HEK293 (cell line): ENCODE measurements at regions not wholly inside any gene's neighbourhood (a gene's known extent, or its start where the extent isn't known, plus 50 kb on each side); places are given as distances from the start of the nearest gene placed in this dataset.

ENCODE experiments used
- CTCF ChIA-PET: fragments of 350-600 bp; formaldehyde crosslinking; extraction: SDS; loops from one replicate; lab custom pipeline; 2021; ENCODE audit warnings: antibody characterized with exemption; lab: Yijun Ruan, JAX
- POLR2A ChIA-PET: fragments of 300-600 bp; formaldehyde crosslinking; extraction: SDS; loops from one replicate; lab custom pipeline; 2020; ENCODE audit warnings: antibody characterized with exemption, inconsistent platforms; lab: Yijun Ruan, JAX
- H3K27ac ChIP-seq: fragments of 200-500 bp; sonication (Bioruptor generic); 2 replicates; pipeline ENCODE4 v1.5.1; 2014; ENCODE audit warnings: low read depth, low read length, control low read depth, inconsistent platforms; ENCODE audit errors: extremely low read depth
- H3K36me3 ChIP-seq, 2 experiments: fragments of 200-500 bp in 1 of 2; sonication (Bioruptor generic) in 1 of 2; 1 replicate in 1 of 2; 2 replicates in 1 of 2; pipeline ENCODE4 v1.5.1; 2014 to 2017; ENCODE audit warnings: inconsistent platforms in 2 of 2, low read length in 2 of 2; ENCODE audit not compliant: control insufficient read depth in 2 of 2, insufficient read depth in 1 of 2
- H3K4me1 ChIP-seq: fragments of 200-500 bp; sonication (Bioruptor generic); 2 replicates; pipeline ENCODE4 v1.5.1; 2014; ENCODE audit warnings: mild to moderate bottlenecking, low read length, inconsistent platforms; ENCODE audit not compliant: control insufficient read depth, insufficient read depth
- H3K4me3 ChIP-seq: 2 replicates; pipeline ENCODE4 v1.5.1; 2011; ENCODE audit warnings: low read depth, mild to moderate bottlenecking, control low read depth, low read length, moderate library complexity
- H3K9me3 ChIP-seq: fragments of 200-500 bp; sonication (Bioruptor generic); 2 replicates; pipeline ENCODE4 v1.5.1; 2014; ENCODE audit warnings: low read depth, low read length, inconsistent platforms; ENCODE audit not compliant: control insufficient read depth, insufficient read depth
- BCL11B ChIP-seq: fragments of 450-650 bp; formaldehyde crosslinking; IDR thresholded peaks from 2 replicates; pipeline ENCODE4 v1.5.1; 2016; ENCODE audit warnings: low read depth, missing biosample characterization, missing genetic modification characterization
- KLF9 ChIP-seq: fragments of 450-650 bp; formaldehyde crosslinking; IDR thresholded peaks from 2 replicates; pipeline ENCODE4 v1.5.1; 2016; ENCODE audit warnings: missing biosample characterization, missing genetic modification characterization, low read depth
- OSR2 ChIP-seq: fragments of 450-650 bp; formaldehyde crosslinking; IDR thresholded peaks from 2 replicates; pipeline ENCODE4 v1.5.1; 2016; ENCODE audit warnings: missing biosample characterization, missing genetic modification characterization
- ZFHX2 ChIP-seq: fragments of 450-650 bp; formaldehyde crosslinking; conservative IDR thresholded peaks from 2 replicates; pipeline ENCODE4 v1.5.1; 2016; ENCODE audit warnings: missing biosample characterization, missing genetic modification characterization
- ZFP69B ChIP-seq: fragments of 450-650 bp; formaldehyde crosslinking; IDR thresholded peaks from 2 replicates; pipeline ENCODE4 v1.5.1; 2016; ENCODE audit warnings: missing biosample characterization, missing genetic modification characterization
- ZNF266 ChIP-seq: fragments of 450-650 bp; formaldehyde crosslinking; IDR thresholded peaks from 2 replicates; pipeline ENCODE4 v1.5.1; 2016; ENCODE audit warnings: missing biosample characterization, missing genetic modification characterization, low read depth
- ZNF416 ChIP-seq: fragments of 450-650 bp; formaldehyde crosslinking; IDR thresholded peaks from 2 replicates; pipeline ENCODE4 v1.5.1; 2016; ENCODE audit warnings: missing biosample characterization, missing genetic modification characterization
- ZNF423 ChIP-seq: fragments of 450-650 bp; formaldehyde crosslinking; IDR thresholded peaks from 2 replicates; pipeline ENCODE4 v1.5.1; 2016; ENCODE audit warnings: missing biosample characterization, missing genetic modification characterization
- ZNF473 ChIP-seq: fragments of 450-650 bp; formaldehyde crosslinking; IDR thresholded peaks from 2 replicates; pipeline ENCODE4 v1.5.1; 2017; ENCODE audit warnings: missing biosample characterization, missing genetic modification characterization
- ZNF501 ChIP-seq: fragments of 450-650 bp; formaldehyde crosslinking; IDR thresholded peaks from 2 replicates; pipeline ENCODE4 v1.5.1; 2016; ENCODE audit warnings: missing biosample characterization, missing genetic modification characterization
- ZNF521 ChIP-seq: fragments of 450-650 bp; formaldehyde crosslinking; IDR thresholded peaks from 2 replicates; pipeline ENCODE4 v1.5.1; 2017; ENCODE audit warnings: missing biosample characterization, mild to moderate bottlenecking, missing genetic modification characterization
- ZNF529 ChIP-seq: fragments of 450-650 bp; formaldehyde crosslinking; IDR thresholded peaks from 2 replicates; pipeline ENCODE4 v1.5.1; 2017; ENCODE audit warnings: missing genetic modification characterization, missing biosample characterization; ENCODE audit not compliant: insufficient replicate concordance
- ZNF610 ChIP-seq: fragments of 450-650 bp; formaldehyde crosslinking; IDR thresholded peaks from 2 replicates; pipeline ENCODE4 v1.5.1; 2016; ENCODE audit warnings: missing biosample characterization, missing genetic modification characterization, borderline replicate concordance
- ZNF626 ChIP-seq: fragments of 450-650 bp; sonication (Bioruptor Pico); formaldehyde crosslinking; IDR thresholded peaks from 2 replicates; pipeline ENCODE4 v1.5.1; 2018; ENCODE audit warnings: missing biosample characterization, missing genetic modification characterization, inconsistent platforms
- ZNF677 ChIP-seq: fragments of 450-650 bp; IDR thresholded peaks from 2 replicates; pipeline ENCODE4 v1.5.0; 2018; ENCODE audit warnings: missing biosample characterization, mild to moderate bottlenecking, missing genetic modification characterization, moderate library complexity
- ZXDB ChIP-seq: fragments of 450-650 bp; formaldehyde crosslinking; IDR thresholded peaks from 2 replicates; pipeline ENCODE4 v1.5.1; 2016; ENCODE audit warnings: missing biosample characterization, missing genetic modification characterization
- TF ChIP-seq, protein P1 (sequence below): fragments of 450-650 bp; formaldehyde crosslinking; IDR thresholded peaks from 2 replicates; pipeline ENCODE4 v1.5.1; 2016; ENCODE audit warnings: missing biosample characterization, missing genetic modification characterization
- TF ChIP-seq, protein P2 (sequence below): fragments of 450-650 bp; IDR thresholded peaks from 2 replicates; pipeline ENCODE4 v1.5.1; 2018; ENCODE audit warnings: missing biosample characterization, missing genetic modification characterization
- TF ChIP-seq, protein P3 (sequence below): fragments of 450-650 bp; formaldehyde crosslinking; IDR thresholded peaks from 2 replicates; pipeline ENCODE4 v1.5.1; 2016; ENCODE audit warnings: missing biosample characterization, missing genetic modification characterization
- TF ChIP-seq, protein P4 (sequence below): fragments of 450-650 bp; formaldehyde crosslinking; IDR thresholded peaks from 2 replicates; pipeline ENCODE4 v1.5.1; 2016; ENCODE audit warnings: missing biosample characterization, missing genetic modification characterization
- TF ChIP-seq, protein P5 (sequence below): fragments of 450-650 bp; formaldehyde crosslinking; IDR thresholded peaks from 2 replicates; pipeline ENCODE4 v1.5.1; 2016; ENCODE audit warnings: missing biosample characterization, missing genetic modification characterization
- TF ChIP-seq, protein P6 (sequence below): fragments of 450-650 bp; formaldehyde crosslinking; IDR thresholded peaks from 2 replicates; pipeline ENCODE4 v1.5.1; 2016; ENCODE audit warnings: missing biosample characterization, missing genetic modification characterization, borderline replicate concordance

DNA sequence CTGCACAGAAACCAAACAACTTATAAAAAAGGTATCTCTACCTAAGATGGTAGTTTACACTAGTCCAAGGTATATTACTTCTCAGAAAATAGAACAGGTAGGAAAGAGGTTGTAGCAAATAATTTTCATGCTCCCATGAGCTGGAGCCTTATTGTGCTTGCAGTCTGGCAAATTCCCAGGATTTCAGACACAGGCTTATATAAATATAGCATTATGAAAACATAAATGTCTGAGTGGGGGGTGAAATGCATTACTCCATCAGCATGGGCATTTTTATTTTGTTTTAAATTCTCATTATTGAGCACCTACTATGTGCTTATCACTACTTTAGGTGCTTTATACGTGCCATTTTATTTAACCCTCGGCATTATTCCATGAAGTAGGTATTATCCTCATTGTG lies 83.0 kb upstream of the PHYHIPL start (continued):
- TF ChIP-seq ZNF626 (tag by site-specific recombination) (no peak), ZNF521 (tag by site-specific recombination) (no peak)

DNA sequence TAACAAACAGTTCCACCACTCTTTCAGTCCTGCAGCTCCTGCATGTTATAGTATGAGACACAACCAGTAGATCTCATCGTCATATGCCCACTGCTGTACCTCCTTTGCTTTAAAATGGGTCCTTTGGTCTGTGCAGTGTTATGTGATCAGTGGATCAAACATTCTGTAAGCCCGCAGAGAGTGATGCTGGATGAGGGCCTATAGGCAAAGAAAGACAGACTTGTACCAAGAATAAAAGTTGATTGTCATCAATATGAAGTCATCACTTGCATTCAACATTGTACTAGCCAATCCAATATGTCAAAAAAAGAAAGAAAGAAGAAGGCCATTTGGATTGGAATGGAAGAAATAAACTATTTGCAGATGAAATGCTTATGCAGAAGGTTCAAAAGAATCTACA lies 79.8 kb upstream of the PHYHIPL start:
- Histone ChIP-seq H3K4me1 (no peaks in the 10 kb centered on the region), H3K9me3 (no peaks in the 10 kb centered on the region), H3K36me3 (no peaks in the 10 kb centered on the region), H3K27ac (no peak overlapping the region), H3K4me3 (no peak overlapping the region)
- CTCF ChIA-PET: no interaction called here
- POLR2A ChIA-PET: no interaction called here
- TF ChIP-seq ZNF677 (tag by site-specific recombination) (no peak), BCL11B (tag by site-specific recombination) (no peak), ZNF423 (no peak), ZNF266 (no peak), KLF9 (no peak), ZNF610 (no peak), ZFHX2 (tag by site-specific recombination) (no peak), ZNF473 (tag by site-specific recombination) (no peak), OSR2 (tag by site-specific recombination) (no peak)
- TF ChIP-seq, protein P1, sequence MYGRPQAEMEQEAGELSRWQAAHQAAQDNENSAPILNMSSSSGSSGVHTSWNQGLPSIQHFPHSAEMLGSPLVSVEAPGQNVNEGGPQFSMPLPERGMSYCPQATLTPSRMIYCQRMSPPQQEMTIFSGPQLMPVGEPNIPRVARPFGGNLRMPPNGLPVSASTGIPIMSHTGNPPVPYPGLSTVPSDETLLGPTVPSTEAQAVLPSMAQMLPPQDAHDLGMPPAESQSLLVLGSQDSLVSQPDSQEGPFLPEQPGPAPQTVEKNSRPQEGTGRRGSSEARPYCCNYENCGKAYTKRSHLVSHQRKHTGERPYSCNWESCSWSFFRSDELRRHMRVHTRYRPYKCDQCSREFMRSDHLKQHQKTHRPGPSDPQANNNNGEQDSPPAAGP (tag by site-specific recombination): no peak

DNA sequence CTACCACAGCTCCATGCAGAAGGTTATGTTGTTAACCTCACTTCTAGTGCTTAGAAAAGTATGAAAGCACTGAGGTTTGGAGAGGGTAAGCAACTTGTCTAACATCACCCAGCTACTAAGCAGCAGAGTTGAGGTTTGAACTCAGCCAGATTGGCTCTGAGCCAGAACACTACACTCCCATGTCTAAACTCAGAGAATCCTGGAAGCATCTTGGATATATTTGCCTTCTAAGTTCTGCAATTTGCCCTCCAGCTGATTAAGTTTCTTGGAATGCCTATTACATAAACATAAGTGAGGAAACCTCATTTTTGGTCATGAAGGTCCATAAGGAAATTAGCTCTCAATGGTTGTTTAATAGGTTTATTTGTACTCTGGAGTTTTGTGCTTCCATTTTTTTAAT lies 78.1 kb upstream of the PHYHIPL start:
- ChIA-PET POLR2A (no interaction called here), CTCF (interaction anchor here (0.6 kb wide), 1 partner anchor 381 kb away, joined by 4 read pairs; no protein-coding TSS in a partner anchor)
- Histone ChIP-seq H3K36me3 (no peaks in the 10 kb centered on the region), H3K27ac (no peak overlapping the region), H3K4me1 (no peaks in the 10 kb centered on the region), H3K9me3 (no peaks in the 10 kb centered on the region), H3K4me3 (no peak overlapping the region)
- no peak for TF ChIP-seq ZNF501 (tag by site-specific recombination)
- no peak for TF ChIP-seq KLF9
- no peak for TF ChIP-seq ZFP69B (tag by site-specific recombination)
- TF ChIP-seq, protein P2, sequence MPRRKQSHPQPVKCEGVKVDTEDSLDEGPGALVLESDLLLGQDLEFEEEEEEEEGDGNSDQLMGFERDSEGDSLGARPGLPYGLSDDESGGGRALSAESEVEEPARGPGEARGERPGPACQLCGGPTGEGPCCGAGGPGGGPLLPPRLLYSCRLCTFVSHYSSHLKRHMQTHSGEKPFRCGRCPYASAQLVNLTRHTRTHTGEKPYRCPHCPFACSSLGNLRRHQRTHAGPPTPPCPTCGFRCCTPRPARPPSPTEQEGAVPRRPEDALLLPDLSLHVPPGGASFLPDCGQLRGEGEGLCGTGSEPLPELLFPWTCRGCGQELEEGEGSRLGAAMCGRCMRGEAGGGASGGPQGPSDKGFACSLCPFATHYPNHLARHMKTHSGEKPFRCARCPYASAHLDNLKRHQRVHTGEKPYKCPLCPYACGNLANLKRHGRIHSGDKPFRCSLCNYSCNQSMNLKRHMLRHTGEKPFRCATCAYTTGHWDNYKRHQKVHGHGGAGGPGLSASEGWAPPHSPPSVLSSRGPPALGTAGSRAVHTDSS (tag by site-specific recombination): no peak
- TF ChIP-seq, protein P3, sequence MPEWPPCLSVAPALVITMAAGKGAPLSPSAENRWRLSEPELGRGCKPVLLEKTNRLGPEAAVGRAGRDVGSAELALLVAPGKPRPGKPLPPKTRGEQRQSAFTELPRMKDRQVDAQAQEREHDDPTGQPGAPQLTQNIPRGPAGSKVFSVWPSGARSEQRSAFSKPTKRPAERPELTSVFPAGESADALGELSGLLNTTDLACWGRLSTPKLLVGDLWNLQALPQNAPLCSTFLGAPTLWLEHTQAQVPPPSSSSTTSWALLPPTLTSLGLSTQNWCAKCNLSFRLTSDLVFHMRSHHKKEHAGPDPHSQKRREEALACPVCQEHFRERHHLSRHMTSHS (tag by site-specific recombination): no peak
- no peak for TF ChIP-seq ZNF266
- TF ChIP-seq, protein P4, sequence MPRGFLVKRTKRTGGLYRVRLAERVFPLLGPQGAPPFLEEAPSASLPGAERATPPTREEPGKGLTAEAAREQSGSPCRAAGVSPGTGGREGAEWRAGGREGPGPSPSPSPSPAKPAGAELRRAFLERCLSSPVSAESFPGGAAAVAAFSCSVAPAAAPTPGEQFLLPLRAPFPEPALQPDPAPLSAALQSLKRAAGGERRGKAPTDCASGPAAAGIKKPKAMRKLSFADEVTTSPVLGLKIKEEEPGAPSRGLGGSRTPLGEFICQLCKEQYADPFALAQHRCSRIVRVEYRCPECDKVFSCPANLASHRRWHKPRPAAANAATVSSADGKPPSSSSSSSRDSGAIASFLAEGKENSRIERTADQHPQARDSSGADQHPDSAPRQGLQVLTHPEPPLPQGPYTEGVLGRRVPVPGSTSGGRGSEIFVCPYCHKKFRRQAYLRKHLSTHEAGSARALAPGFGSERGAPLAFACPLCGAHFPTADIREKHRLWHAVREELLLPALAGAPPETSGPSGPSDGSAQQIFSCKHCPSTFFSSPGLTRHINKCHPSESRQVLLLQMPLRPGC (tag by site-specific recombination): no peak
- TF ChIP-seq, protein P5, sequence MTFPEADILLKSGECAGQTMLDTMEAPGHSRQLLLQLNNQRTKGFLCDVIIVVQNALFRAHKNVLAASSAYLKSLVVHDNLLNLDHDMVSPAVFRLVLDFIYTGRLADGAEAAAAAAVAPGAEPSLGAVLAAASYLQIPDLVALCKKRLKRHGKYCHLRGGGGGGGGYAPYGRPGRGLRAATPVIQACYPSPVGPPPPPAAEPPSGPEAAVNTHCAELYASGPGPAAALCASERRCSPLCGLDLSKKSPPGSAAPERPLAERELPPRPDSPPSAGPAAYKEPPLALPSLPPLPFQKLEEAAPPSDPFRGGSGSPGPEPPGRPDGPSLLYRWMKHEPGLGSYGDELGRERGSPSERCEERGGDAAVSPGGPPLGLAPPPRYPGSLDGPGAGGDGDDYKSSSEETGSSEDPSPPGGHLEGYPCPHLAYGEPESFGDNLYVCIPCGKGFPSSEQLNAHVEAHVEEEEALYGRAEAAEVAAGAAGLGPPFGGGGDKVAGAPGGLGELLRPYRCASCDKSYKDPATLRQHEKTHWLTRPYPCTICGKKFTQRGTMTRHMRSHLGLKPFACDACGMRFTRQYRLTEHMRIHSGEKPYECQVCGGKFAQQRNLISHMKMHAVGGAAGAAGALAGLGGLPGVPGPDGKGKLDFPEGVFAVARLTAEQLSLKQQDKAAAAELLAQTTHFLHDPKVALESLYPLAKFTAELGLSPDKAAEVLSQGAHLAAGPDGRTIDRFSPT (tag by site-specific recombination): no peak
- no peak for TF ChIP-seq ZNF529 (tag by site-specific recombination)
- TF ChIP-seq, protein P6, sequence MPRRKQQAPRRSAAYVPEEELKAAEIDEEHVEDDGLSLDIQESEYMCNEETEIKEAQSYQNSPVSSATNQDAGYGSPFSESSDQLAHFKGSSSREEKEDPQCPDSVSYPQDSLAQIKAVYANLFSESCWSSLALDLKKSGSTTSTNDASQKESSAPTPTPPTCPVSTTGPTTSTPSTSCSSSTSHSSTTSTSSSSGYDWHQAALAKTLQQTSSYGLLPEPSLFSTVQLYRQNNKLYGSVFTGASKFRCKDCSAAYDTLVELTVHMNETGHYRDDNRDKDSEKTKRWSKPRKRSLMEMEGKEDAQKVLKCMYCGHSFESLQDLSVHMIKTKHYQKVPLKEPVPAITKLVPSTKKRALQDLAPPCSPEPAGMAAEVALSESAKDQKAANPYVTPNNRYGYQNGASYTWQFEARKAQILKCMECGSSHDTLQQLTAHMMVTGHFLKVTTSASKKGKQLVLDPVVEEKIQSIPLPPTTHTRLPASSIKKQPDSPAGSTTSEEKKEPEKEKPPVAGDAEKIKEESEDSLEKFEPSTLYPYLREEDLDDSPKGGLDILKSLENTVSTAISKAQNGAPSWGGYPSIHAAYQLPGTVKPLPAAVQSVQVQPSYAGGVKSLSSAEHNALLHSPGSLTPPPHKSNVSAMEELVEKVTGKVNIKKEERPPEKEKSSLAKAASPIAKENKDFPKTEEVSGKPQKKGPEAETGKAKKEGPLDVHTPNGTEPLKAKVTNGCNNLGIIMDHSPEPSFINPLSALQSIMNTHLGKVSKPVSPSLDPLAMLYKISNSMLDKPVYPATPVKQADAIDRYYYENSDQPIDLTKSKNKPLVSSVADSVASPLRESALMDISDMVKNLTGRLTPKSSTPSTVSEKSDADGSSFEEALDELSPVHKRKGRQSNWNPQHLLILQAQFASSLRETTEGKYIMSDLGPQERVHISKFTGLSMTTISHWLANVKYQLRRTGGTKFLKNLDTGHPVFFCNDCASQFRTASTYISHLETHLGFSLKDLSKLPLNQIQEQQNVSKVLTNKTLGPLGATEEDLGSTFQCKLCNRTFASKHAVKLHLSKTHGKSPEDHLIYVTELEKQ (tag by site-specific recombination): no peak
- TF ChIP-seq ZNF416 (tag by site-specific recombination): no peak
- no peak for TF ChIP-seq ZXDB (tag by site-specific recombination)
